Mesenchymal stem cell (in vitro differentiated cells and primary cell): ENCODE measurements at regions not wholly inside any gene's neighbourhood (a gene's known extent, or its start where the extent isn't known, plus 50 kb on each side); places are given as distances from the start of the nearest gene placed in this dataset.

Source experiments
- DNase-seq: peaks from one replicate; pipeline ENCODE4 v3.0.0-alpha.2; 2013
- H2AFZ ChIP-seq: one replicate; pipeline ENCODE4 v1.6.1; 2013; ENCODE audit warnings: low read depth, mild to moderate bottlenecking, control low read depth, inconsistent platforms, low read length, moderate library complexity
- H2AK5ac ChIP-seq: 2 replicates; pipeline ENCODE4 v1.6.1; 2013; ENCODE audit warnings: low read length, moderate library complexity, mild to moderate bottlenecking, inconsistent platforms; ENCODE audit not compliant: severe bottlenecking
- H2BK120ac ChIP-seq: one replicate; pipeline ENCODE4 v1.6.1; 2013; ENCODE audit warnings: low read depth, mild to moderate bottlenecking, inconsistent platforms, low read length, moderate library complexity
- H2BK12ac ChIP-seq, 2 experiments: one replicate each; pipeline ENCODE4 v1.6.1; 2013; ENCODE audit warnings: inconsistent platforms in 2 of 2, low read length in 2 of 2, mild to moderate bottlenecking in 2 of 2, moderate library complexity in 2 of 2, control low read depth in 1 of 2
- H2BK15ac ChIP-seq: one replicate; pipeline ENCODE4 v1.6.1; 2013; ENCODE audit warnings: mild to moderate bottlenecking, low read depth, inconsistent platforms; ENCODE audit not compliant: poor library complexity, severe bottlenecking
- H2BK5ac ChIP-seq: 2 replicates; pipeline ENCODE4 v1.6.1; 2013; ENCODE audit warnings: low read depth, mild to moderate bottlenecking, low read length, control low read depth, inconsistent platforms; ENCODE audit not compliant: poor library complexity, severe bottlenecking
- H3K14ac ChIP-seq, 2 experiments: one replicate each; pipeline ENCODE4 v1.6.1; 2013; ENCODE audit warnings: inconsistent platforms in 2 of 2, low read length in 2 of 2, control low read depth in 1 of 2, mild to moderate bottlenecking in 1 of 2, moderate library complexity in 1 of 2
- H3K18ac ChIP-seq, 2 experiments: one replicate each; pipeline ENCODE4 v1.6.1; 2013; ENCODE audit warnings: inconsistent platforms in 2 of 2, low read length in 2 of 2, control low read depth in 1 of 2, low read depth in 1 of 2, mild to moderate bottlenecking in 1 of 2
- H3K23ac ChIP-seq, 2 experiments: one replicate each; pipeline ENCODE4 v1.6.1; 2013; ENCODE audit warnings: inconsistent platforms in 2 of 2, low read length in 2 of 2, mild to moderate bottlenecking in 2 of 2, moderate library complexity in 2 of 2, control low read depth in 1 of 2
- H3K27ac ChIP-seq: 2 replicates; pipeline ENCODE4 v1.5.1; 2013; ENCODE audit warnings: mild to moderate bottlenecking, moderate library complexity, low read length, control low read depth, inconsistent platforms; ENCODE audit not compliant: poor library complexity, severe bottlenecking
- H3K27me3 ChIP-seq, 2 experiments: 2 replicates each; pipeline versions ENCODE4 v1.6.1 to v1.7.0; 2013; ENCODE audit warnings: low read length in 2 of 2, mild to moderate bottlenecking in 2 of 2, moderate library complexity in 2 of 2, control low read depth in 1 of 2, inconsistent platforms in 1 of 2; ENCODE audit not compliant: control insufficient read depth in 1 of 2, insufficient read depth in 1 of 2
- H3K36me3 ChIP-seq, 2 experiments: 2 replicates each; pipeline versions ENCODE4 v1.6.1 to v1.7.0; 2013; ENCODE audit warnings: low read length in 2 of 2, control low read depth in 1 of 2, inconsistent platforms in 1 of 2, low read depth in 1 of 2, mild to moderate bottlenecking in 1 of 2; ENCODE audit not compliant: insufficient read depth in 2 of 2, control insufficient read depth in 1 of 2
- H3K4ac ChIP-seq, 2 experiments: one replicate each; pipeline ENCODE4 v1.6.1; 2013; ENCODE audit warnings: inconsistent platforms in 2 of 2, low read length in 2 of 2, mild to moderate bottlenecking in 2 of 2, moderate library complexity in 2 of 2, control low read depth in 1 of 2, low read depth in 1 of 2
- H3K4me1 ChIP-seq: 2 replicates; pipeline ENCODE4 v1.6.1; 2013; ENCODE audit warnings: low read depth, low read length, control low read depth; ENCODE audit not compliant: control insufficient read depth, insufficient read depth
- H3K4me2 ChIP-seq: 2 replicates; pipeline ENCODE4 v1.6.1; 2013; ENCODE audit warnings: low read length, mild to moderate bottlenecking, inconsistent platforms; ENCODE audit not compliant: poor library complexity, severe bottlenecking
- H3K4me3 ChIP-seq, 2 experiments: 2 replicates each; pipeline versions ENCODE4 v1.5.1 to v1.7.0; 2013; ENCODE audit warnings: low read length in 2 of 2, mild to moderate bottlenecking in 2 of 2, control low read depth in 1 of 2, low read depth in 1 of 2; ENCODE audit not compliant: insufficient read depth in 1 of 2
- H3K79me1 ChIP-seq: replicated peaks from 2 replicates; pipeline ENCODE4 v1.6.1; 2013; ENCODE audit warnings: mild to moderate bottlenecking, control low read depth, low read length, inconsistent platforms; ENCODE audit not compliant: poor library complexity, severe bottlenecking
- H3K9ac ChIP-seq: 2 replicates; pipeline ENCODE4 v1.7.0; 2013; ENCODE audit warnings: mild to moderate bottlenecking, low read length, moderate library complexity
- H3K9me3 ChIP-seq: 2 replicates; pipeline ENCODE4 v1.7.0; 2013; ENCODE audit warnings: mild to moderate bottlenecking, low read length; ENCODE audit not compliant: control insufficient read depth
- H4K8ac ChIP-seq: one replicate; pipeline ENCODE4 v1.6.1; 2013; ENCODE audit warnings: inconsistent platforms, mild to moderate bottlenecking, low read length, moderate library complexity
- H4K91ac ChIP-seq: one replicate; pipeline ENCODE4 v1.6.1; 2013; ENCODE audit warnings: mild to moderate bottlenecking, low read length, inconsistent platforms
- WGBS: methylation state at CpG from one replicate; pipeline ENCODE4 v1.1.7; 2013; ENCODE audit warnings: mixed read lengths; 5-methylcytosine and 5-hydroxymethylcytosine counted together

DNA sequence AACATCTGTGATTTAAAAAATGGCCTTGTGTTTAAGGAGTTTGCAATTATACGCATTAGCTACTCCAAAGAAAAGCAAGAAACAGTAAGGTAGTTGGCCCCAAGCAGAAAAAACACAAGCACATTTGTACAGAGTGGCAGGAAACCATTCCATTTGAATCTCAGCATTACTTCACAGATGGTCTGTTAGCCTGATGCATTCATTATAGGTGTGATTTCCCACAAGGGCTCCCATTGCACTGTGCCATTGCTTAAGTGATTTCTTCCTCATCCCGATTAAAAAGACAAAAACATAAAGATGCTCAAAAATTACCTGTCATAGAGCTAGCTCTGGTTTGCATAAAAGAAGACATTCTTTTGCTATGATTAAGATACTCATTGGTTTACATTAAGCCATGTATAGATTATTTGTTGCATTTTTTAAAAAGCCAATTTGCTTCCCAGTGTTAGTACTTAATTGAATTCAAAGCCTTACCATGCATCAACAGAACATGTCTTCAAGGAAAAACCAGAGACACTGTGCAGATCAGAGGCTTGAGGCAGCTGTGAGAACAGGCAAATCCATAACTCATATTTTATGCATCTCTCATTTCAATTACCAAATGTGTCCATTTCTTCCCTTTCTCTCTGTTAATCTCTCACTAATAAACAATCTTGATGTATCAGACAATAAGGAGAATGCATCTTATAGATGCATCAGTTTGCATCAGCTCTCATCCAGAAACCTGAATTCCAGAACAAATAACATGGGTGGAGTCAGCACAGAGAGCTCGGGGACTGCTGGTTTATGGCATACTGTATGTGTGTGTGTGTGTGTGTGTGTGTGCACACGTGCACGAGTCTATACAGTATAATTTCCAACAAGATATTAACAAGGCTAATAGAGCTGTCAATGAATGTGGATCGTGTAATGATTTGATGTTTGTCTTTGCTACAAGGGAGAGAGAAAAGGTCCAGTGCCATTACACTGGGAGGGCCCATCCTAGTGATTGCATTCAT lies 558.6 kb upstream of the HS6ST1 start:
- 70% methylated on average over 4 of the region's 6 CpGs for WGBS
- no peak overlapping the region for H2AK5ac ChIP-seq
- no peak overlapping the region for H3K23ac ChIP-seq
- H3K9ac ChIP-seq: no peak overlapping the region
- no peak overlapping the region for H3K4me2 ChIP-seq
- no peak overlapping the region for H3K27ac ChIP-seq
- H3K4ac ChIP-seq: no peak overlapping the region
- H2BK15ac ChIP-seq: no peak overlapping the region
- no peaks in the 10 kb centered on the region for H3K79me1 ChIP-seq
- H3K9me3 ChIP-seq: no peaks in the 10 kb centered on the region
- H4K8ac ChIP-seq: no peak overlapping the region
- no peak overlapping the region for H2AFZ ChIP-seq
- H3K14ac ChIP-seq: no peak overlapping the region
- no peak overlapping the region for H2BK120ac ChIP-seq
- no peak for DNase-seq
- H3K18ac ChIP-seq: no peak overlapping the region
- no peaks in the 10 kb centered on the region for H3K4me1 ChIP-seq
- H2BK12ac ChIP-seq: no peak overlapping the region
- H4K91ac ChIP-seq: no peak overlapping the region
- peaks cover 0 to 20% of the 10 kb centered on the region in 2 experiments for H3K27me3 ChIP-seq
- H3K36me3 ChIP-seq: no peaks in the 10 kb centered on the region
- no peak overlapping the region for H3K4me3 ChIP-seq
- H2BK5ac ChIP-seq: no peak overlapping the region

DNA sequence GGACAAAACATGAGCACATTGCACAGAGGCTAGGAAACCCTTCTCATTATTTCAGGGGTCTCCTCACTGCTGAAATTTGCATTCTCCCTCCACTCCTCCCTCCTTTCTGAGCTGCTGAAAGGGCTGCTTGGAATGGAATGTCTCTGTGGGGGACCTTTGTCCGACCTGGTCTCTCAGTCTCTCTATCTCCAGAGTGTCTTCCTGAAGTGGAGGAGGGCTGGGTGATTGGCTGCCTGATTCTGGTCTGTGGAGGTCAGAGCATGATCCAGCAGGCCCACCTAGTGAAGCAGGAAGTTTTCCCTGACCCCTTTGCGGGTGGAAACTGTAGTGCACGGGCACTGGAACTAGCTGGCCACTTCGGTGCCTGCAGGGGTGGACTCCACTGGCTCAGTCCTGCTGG lies 560.5 kb upstream of the HS6ST1 start:
- Histone ChIP-seq H3K36me3 (no peaks in the 10 kb centered on the region), H3K4me1 (no peaks in the 10 kb centered on the region), H3K27me3 (peaks cover 0 to 16% of the 10 kb centered on the region in 2 experiments), H4K8ac (no peak overlapping the region), H3K27ac (no peak overlapping the region), H3K4ac (no peak overlapping the region), H3K14ac (no peak overlapping the region), H2AFZ (no peak overlapping the region), H3K4me3 (no peak overlapping the region), H4K91ac (no peak overlapping the region), H2BK15ac (no peak overlapping the region), H3K18ac (no peak overlapping the region), H3K4me2 (no peak overlapping the region), H3K79me1 (no peaks in the 10 kb centered on the region), H3K23ac (no peak overlapping the region), H3K9me3 (no peaks in the 10 kb centered on the region), H3K9ac (no peak overlapping the region), H2BK120ac (no peak overlapping the region), H2BK5ac (no peak overlapping the region), H2AK5ac (no peak overlapping the region), H2BK12ac (no peak overlapping the region)
- no peak for DNase-seq
- 35% methylated on average over 4 of the region's 4 CpGs for WGBS

DNA sequence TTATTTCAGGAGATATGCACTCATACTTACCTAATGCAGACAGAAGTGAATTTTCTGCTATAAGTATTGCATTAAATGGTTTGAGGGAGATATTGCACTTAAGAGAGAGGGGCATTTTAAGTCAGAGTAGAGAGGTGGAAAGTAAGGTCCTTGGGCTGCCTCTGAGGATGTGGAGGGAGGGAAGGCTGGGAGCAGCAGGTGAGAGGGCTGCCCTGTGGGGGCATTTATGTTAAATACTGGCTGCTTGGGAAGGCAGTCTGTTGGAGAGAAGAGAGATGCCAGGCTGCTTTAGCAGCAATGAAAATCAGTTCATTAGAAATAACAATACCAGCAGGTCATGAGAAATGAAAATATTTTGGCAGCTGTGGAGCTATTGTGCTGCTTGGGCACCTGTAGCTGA lies 576.2 kb upstream of the HS6ST1 start:
- Histone ChIP-seq H4K91ac (no peak overlapping the region), H3K23ac (no peak overlapping the region), H3K4me1 (no peaks in the 10 kb centered on the region), H2BK12ac (no peak overlapping the region), H4K8ac (no peak overlapping the region), H2AFZ (no peak overlapping the region), H3K18ac (no peak overlapping the region), H3K4me2 (no peak overlapping the region), H3K9me3 (peaks cover 2% of the 10 kb centered on the region), H3K9ac (no peak overlapping the region), H3K4me3 (no peak overlapping the region), H3K27me3 (no peaks in the 10 kb centered on the region), H3K27ac (no peak overlapping the region), H3K36me3 (no peaks in the 10 kb centered on the region), H2BK5ac (no peak overlapping the region), H3K4ac (no peak overlapping the region), H2AK5ac (no peak overlapping the region), H3K14ac (no peak overlapping the region), H2BK120ac (no peak overlapping the region), H2BK15ac (no peak overlapping the region), H3K79me1 (no peaks in the 10 kb centered on the region)
- no peak for DNase-seq

DNA sequence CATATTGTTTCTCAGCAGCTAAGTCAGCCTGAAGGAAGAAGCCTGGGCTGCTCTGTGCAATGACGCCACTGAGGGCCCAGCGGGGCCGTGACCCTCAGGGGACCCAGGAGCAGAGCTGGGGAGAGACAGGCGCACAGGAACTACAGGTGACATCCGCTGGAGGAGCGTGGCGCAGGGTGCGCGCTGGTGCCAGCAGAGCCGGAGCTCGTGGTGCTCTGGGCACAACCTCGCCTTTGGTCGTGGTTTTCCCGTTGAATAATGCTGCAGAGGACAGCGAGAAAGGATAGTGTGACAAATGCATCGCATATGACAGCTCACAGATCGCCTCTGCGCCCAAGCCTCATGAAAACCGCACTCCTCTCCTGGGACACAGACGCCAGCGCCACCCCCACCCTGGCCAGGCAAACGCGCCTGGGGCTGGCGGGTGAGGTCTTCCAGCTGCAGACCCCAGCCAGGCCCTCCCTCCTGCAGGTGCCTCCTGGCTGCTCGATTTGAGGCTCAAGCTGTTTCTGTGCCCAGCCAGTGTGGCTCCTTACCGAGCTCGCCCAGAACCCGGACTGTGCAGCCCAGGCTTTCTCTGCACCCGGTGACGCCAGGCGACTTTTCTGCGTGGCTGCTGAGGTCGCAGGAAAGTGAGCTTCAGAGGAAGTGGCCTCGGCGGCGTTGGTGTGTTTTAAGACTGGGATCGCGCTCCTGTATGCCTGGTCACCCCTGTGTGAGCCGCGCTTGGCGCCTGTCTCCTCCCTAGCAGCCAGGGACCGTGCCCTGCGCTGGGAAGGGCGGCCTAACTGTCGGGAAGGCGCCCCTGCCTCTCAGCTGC lies 583.1 kb upstream of the HS6ST1 start:
- Histone ChIP-seq H2BK5ac (no peak overlapping the region), H2AK5ac (no peak overlapping the region), H3K9ac (no peak overlapping the region), H4K91ac (no peak overlapping the region), H3K23ac (no peak overlapping the region), H3K27me3 (peaks cover 0 to 8% of the 10 kb centered on the region in 2 experiments), H2AFZ (no peak overlapping the region), H3K18ac (no peak overlapping the region), H3K4me2 (no peak overlapping the region), H2BK15ac (no peak overlapping the region), H3K79me1 (no peaks in the 10 kb centered on the region), H3K4me1 (no peaks in the 10 kb centered on the region), H2BK12ac (no peak overlapping the region), H3K27ac (no peak overlapping the region), H3K14ac (no peak overlapping the region), H3K9me3 (peaks cover 19% of the 10 kb centered on the region), H3K4ac (no peak overlapping the region), H3K36me3 (no peaks in the 10 kb centered on the region), H2BK120ac (no peak overlapping the region), H4K8ac (no peak overlapping the region), H3K4me3 (no peak overlapping the region)
- no peak for DNase-seq
- 88% methylated on average over 46 of the region's 46 CpGs for WGBS
